Stimulated activated CD4-positive, alpha-beta T cell treated with anti-CD3 and anti-CD28 coated beads, Interleukin-12 subunit alpha, Interleukin-12 subunit beta, amount 100 ng/mL, for 48 hours (primary cell): ENCODE measurements at regions not wholly inside any gene's neighbourhood (a gene's known extent, or its start where the extent isn't known, plus 50 kb on each side); places are given as distances from the start of the nearest gene placed in this dataset.

Experiments used
- DNase-seq, 3 donors: peaks; one replicate each; pipeline ENCODE4 v3.0.0-alpha.2; 2020; ENCODE audit warnings: low read depth in 2 of 3, low spot score in 1 of 3

GRCh38 chr1:209457401-209458125 lies 126.0 kb upstream of the CAMK1G start:
- DNase-seq, result no peak

DNA sequence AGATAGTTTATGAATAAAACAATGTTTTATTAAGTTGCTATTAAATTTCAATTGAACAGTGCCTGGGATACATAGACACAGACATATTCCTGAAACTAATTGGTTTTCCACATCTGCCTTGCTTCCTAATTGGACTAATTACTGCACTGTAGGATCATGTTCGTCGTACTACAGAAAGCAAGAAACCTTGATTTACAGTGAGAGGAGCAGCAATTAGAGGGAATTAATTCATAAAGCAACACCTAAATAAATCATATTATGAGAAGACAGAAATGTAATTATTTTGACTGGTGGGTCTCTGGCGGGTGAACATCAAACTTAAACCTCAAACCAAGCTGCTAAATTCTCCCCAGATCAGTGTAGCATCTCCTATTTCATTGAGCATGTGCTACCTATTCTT lies 124.6 kb upstream of the CAMK1G start:
- DNase-seq, result no peak

DNA sequence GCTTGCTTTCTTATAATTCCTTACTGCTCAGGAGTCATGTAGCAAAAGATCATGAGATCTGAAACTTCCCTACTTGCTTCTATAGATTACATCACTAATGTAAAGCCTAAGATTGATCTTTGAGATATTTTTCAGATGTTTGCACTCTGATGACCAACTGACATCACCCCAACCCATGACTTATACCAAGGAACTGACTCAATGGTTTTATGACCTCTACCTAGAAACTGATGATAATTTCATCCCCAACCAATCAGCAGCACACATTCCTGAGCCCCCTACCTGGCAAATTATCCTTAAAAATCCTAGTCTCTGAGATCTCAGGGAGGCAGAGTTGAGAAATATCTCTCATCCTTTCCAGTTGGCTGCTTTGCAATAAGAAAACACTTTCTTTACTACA lies 122.3 kb upstream of the CAMK1G start:
- DNase-seq, result no peak

- no peak for DNase-seq
Observed at GRCh38 chr1:209462433-209462832, 121.1 kb upstream of the CAMK1G start.

DNA sequence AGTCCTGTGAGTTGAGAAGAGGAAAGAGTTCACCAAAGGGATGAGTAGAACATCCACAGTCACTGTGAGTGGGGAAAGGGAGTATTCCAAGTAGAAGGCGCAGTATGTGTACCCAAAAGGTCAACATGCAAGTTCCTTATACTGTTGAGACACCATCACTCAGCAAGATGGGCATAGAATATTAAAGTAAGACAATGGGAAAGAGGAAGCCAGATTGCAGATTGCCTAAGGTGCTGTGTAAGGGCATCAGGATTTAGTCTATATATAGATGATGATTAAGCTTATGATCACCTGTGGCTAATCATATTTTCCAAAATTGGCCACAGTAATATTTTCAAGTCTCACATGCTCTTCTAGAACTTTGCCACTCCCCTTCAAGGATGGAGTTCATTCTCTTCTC lies 120.1 kb upstream of the CAMK1G start:
- DNase-seq, result no peak

DNA sequence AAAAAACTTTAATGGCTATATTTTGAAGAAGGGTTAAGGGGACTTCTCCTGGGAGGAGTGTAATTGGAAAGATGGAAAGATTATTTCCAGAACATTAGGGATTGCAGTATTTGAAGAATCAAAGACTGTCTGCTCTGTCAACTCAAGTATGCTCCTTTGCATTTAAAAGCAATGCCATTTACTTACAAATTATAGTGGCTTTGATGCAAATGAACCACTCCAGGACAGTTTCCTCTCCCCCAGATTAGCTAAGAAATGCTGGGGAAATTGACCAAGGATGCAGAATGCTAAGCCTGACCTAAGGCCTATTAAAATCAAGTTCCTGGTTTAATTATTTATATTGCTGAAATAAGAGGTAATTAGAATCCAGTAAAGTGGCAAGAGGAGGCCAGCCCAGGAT lies 110.5 kb upstream of the CAMK1G start:
- DNase-seq, result no peak

- DNase-seq, result no peak
Observed at GRCh38 chr1:209480345-209480744, 103.2 kb upstream of the CAMK1G start.

GRCh38 chr1:209483691-209484090 lies 99.8 kb upstream of the CAMK1G start:
- DNase-seq, result no peak

- no peak for DNase-seq
Observed at GRCh38 chr1:209484429-209484828, 99.1 kb upstream of the CAMK1G start.

DNA sequence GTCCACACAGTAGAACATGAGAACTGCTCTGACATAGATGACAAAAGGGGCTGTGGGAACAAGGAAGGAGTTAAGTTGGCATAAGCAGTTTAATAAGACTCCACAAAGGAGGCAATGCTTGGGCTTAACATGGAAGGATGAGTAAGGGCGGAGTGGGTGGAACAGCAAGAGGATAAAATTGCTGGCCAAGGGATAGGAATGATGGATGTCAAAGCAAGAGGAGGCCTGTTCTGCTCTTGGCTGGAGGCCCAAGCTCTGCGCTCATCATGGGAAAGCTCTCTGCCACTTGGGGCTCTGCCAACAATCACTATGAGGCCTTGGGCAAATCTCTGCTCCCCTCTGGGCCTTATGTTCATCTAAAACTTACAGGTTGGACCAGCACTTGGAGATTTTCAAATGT lies 98.3 kb upstream of the CAMK1G start:
- DNase-seq, result no peak

DNA sequence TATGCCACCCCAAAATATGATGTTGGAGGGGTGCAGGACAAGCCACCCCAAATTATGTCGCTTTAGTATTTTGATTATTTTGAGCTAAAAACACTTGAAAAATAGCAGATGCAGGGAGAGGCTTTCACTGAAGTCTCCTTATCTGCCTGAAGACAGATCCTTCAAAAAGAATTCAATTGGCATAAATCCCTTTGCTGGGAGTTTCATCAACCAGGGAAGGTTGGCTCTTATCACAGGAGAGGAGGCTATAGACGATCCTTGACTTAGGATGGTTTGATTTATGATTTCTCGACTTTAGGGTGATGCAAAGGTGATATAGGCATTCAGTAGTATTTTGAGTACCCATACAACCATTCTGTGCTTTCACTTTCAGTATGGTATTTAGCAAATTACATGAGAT lies 97.8 kb upstream of the CAMK1G start:
- no peak for DNase-seq

DNA sequence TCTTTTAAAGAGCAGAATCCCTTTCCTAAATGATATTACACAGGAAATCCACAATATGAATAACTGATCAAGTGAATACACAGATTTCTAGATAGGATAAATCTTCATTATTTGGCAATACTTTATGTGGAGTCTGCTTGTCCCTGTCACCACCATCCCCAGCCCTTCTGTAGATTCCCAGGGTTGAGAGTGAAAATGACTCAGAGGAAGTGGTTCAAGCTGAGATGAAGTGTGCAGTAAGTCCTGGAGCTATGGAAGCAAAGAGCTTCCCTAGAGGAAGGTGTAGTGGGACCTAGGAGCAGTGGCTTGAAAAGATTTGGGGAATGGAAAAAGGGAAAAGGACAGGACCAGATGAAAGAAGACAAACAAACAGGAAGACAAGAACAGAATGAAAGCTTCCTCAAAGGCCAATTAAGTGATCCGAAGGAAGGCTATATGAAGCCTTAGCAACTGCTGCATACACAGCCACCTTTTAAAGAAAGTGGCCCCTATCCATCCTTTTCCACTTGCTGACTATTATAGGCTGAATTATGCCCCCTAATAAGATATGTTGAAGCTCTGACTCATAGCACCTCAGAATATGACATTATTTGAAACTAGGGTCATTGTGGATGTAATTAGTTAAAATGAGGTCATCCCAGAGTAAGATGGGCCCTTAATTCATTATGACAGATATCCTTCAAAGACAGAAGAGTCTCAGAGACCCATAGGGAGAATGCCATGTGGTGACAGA lies 96.5 kb upstream of the CAMK1G start:
- no peak for DNase-seq

DNA sequence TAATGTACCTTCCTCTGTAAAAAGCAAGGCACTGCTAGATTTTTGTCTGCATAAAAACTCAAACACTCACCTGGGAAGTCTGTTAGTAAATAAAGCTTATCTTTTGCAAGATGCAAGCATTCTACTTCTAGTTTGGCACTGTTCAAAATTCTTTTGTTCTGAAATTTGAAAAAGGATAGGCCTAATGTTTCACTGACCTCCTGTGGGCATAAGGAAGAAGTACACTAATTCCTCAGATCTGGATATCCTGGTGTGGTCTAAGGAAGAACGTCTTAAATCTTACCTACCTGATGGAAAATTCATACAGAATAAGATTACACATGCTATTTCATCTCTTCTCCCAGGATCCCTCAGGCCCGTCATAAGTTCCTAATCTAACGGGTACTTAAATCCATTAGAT lies 93.5 kb upstream of the CAMK1G start:
- DNase-seq, result no peak

- no peak for DNase-seq
Observed at GRCh38 chr1:209491031-209491430, 92.5 kb upstream of the CAMK1G start.

GRCh38 chr1:209491496-209491895 lies 92.0 kb upstream of the CAMK1G start:
- no peak for DNase-seq

- no peak for DNase-seq
Observed at GRCh38 chr1:209491897-209492296, 91.6 kb upstream of the CAMK1G start.

GRCh38 chr1:209493559-209493958 lies 90.0 kb upstream of the CAMK1G start:
- DNase-seq, result no peak

GRCh38 chr1:209497729-209498128 lies 85.8 kb upstream of the CAMK1G start:
- DNase-seq, result no peak

DNA sequence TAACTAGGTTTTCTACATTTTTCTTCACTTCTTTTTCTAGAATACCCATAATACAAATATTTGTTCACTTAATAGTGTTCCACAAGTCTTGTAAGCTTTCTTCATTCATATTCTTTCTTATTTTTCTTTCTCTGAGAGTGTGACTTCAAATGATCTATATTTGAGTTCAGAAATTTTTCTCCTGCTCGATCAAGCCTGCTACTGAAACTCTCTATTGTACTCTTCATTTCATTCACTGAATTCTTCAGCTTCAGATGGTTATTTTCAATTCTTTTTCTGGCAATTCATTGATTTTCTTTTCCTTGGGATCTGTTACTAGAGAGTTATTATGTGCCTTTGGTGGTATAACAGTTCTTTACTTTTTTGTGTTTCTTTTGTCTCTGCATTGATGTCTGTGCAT lies 82.5 kb upstream of the CAMK1G start:
- DNase-seq, result no peak

DNA sequence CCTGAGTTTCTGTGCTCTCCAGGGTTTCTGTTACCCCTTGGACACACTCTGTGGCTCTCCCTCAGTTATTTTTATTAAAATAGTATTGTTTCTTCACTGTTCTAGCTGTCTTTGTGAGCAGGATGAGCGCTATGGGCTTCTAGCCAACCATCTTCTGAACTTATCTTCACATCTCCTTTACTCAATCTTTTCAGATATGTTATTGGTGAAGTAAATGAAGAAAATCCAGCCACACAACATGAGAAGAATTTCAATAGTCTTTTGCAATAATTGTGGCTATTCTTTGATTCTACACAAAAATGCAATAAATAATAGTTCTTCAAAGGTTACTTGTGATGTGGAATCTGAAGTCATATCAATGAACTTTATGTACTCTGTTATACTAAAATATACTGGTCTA lies 80.3 kb upstream of the CAMK1G start:
- DNase-seq, result no peak

DNA sequence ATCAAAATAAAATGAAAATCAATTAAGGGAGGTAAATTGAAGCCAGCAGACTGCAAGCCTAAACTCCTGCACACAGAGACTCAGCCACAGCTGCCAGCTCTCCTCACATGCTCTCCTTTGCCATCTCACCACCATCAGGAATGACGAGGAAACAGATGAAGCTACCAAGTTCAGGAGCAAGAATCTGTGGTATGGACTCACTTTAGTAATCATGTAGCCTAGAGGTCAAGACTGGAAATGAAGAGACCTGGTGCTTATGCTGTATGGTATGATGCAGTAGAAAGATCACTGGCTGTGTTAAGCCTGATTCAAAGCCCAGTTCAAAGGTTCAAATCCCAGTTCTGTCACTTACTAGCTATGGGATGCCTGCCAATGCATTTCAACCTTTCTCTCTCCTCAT lies 78.9 kb upstream of the CAMK1G start:
- DNase-seq, result no peak

DNA sequence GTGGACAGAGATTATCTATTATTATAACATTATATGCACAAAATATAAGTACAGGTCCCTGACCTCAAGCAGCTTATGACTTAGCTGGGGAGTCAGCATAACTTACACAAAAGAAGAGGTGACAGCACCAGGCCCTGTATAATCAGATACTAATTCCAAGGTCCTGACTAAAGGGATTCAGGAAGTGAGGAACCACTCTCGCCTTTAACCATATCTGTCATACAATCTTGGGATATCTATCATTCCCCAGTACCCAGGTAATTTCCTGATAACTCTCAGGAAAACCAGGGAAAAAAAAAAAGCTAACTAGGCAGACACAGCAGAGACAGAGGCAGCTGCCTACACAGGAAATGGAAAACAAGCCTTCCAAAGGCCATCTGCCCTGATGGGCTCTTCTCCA lies 78.5 kb upstream of the CAMK1G start:
- no peak for DNase-seq

DNA sequence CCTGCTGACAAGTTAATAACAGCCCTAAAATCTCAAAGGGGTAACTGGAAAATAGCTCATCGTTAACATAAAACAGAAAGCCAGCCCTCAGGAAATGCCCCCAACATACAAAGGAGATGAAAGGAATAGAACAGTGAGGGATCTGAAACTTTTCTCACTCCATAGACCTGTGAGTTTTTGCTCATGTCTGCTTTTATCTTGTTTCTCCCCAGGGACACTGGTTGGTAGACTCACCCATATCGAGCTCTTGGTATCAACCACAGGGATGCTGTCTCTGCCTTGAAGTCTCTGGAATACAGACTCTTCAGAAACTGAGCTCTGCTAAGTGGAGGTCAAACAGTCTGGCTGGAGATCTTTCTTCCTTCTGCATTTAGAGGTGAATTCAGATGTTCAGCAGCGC lies 77.4 kb upstream of the CAMK1G start:
- DNase-seq, result no peak
